Trophoblast cell (in vitro differentiated cells and primary cell): ENCODE measurements at regions not wholly inside any gene's neighbourhood (a gene's known extent, or its start where the extent isn't known, plus 50 kb on each side); places are given as distances from the start of the nearest gene placed in this dataset.

Experiments
- DNase-seq, 2 donors: peaks; one replicate each; pipeline ENCODE4 v3.0.0-alpha.2; 2016
- H2AFZ ChIP-seq: 2 replicates; pipeline ENCODE4 v1.6.1; 2013; ENCODE audit warnings: low read length, moderate library complexity, mild to moderate bottlenecking; ENCODE audit not compliant: insufficient read depth, poor library complexity
- H2AK5ac ChIP-seq: 2 replicates; pipeline ENCODE4 v1.6.1; 2013; ENCODE audit warnings: mild to moderate bottlenecking, low read length
- H2BK120ac ChIP-seq: 2 replicates; pipeline ENCODE4 v1.6.1; 2013; ENCODE audit warnings: low read length, mild to moderate bottlenecking, moderate library complexity; ENCODE audit not compliant: insufficient read depth, poor library complexity
- H2BK12ac ChIP-seq: 2 replicates; pipeline ENCODE4 v1.6.1; 2013; ENCODE audit warnings: mild to moderate bottlenecking, low read length, moderate library complexity
- H2BK5ac ChIP-seq: 2 replicates; pipeline ENCODE4 v1.6.1; 2013; ENCODE audit warnings: low read length, low read depth, moderate library complexity, mild to moderate bottlenecking; ENCODE audit not compliant: poor library complexity
- H3K14ac ChIP-seq: 2 replicates; pipeline ENCODE4 v1.6.1; 2013; ENCODE audit warnings: mild to moderate bottlenecking, low read length
- H3K18ac ChIP-seq: 2 replicates; pipeline ENCODE4 v1.6.1; 2013; ENCODE audit warnings: mild to moderate bottlenecking, low read length
- H3K23ac ChIP-seq: 2 replicates; pipeline ENCODE4 v1.6.1; 2013; ENCODE audit warnings: low read length
- H3K27ac ChIP-seq: 2 replicates; pipeline ENCODE4 v1.5.1; 2013; ENCODE audit warnings: low read depth, mild to moderate bottlenecking, inconsistent platforms, low read length, moderate library complexity
- H3K27me3 ChIP-seq: 2 replicates; pipeline ENCODE4 v1.6.1; 2013; ENCODE audit warnings: inconsistent platforms, mild to moderate bottlenecking, low read length, moderate library complexity; ENCODE audit not compliant: insufficient read depth
- H3K36me3 ChIP-seq, 2 experiments: 1 replicate in 1 of 2; 2 replicates in 1 of 2; pipeline ENCODE4 v1.6.1; 2013; ENCODE audit warnings: low read length in 2 of 2, mild to moderate bottlenecking in 2 of 2, moderate library complexity in 1 of 2; ENCODE audit not compliant: insufficient read depth in 2 of 2, control insufficient read depth in 1 of 2
- H3K4ac ChIP-seq: 2 replicates; pipeline ENCODE4 v1.6.1; 2013; ENCODE audit warnings: low read depth, mild to moderate bottlenecking, low read length, moderate library complexity
- H3K4me1 ChIP-seq, 2 experiments: 1 replicate in 1 of 2; 2 replicates in 1 of 2; pipeline ENCODE4 v1.6.1; 2013; ENCODE audit warnings: low read length in 2 of 2, mild to moderate bottlenecking in 2 of 2, moderate library complexity in 1 of 2; ENCODE audit not compliant: insufficient read depth in 2 of 2, control insufficient read depth in 1 of 2
- H3K4me2 ChIP-seq: 2 replicates; pipeline ENCODE4 v1.6.1; 2013; ENCODE audit warnings: inconsistent platforms, mild to moderate bottlenecking, low read length, moderate library complexity
- H3K4me3 ChIP-seq: 2 replicates; pipeline ENCODE4 v1.5.1; 2013; ENCODE audit warnings: mild to moderate bottlenecking, low read depth, low read length, inconsistent platforms
- H3K79me1 ChIP-seq: one replicate; pipeline ENCODE4 v1.6.1; 2013; ENCODE audit warnings: low read length
- H3K79me2 ChIP-seq: 2 replicates; pipeline ENCODE4 v1.6.1; 2013; ENCODE audit warnings: low read length, mild to moderate bottlenecking; ENCODE audit not compliant: control insufficient read depth, insufficient read depth, poor library complexity
- H3K9ac ChIP-seq: 2 replicates; pipeline ENCODE4 v1.6.1; 2013; ENCODE audit warnings: mild to moderate bottlenecking, low read length
- H3K9me3 ChIP-seq: 2 replicates; pipeline ENCODE4 v1.6.1; 2013; ENCODE audit warnings: low read depth, mild to moderate bottlenecking, control low read depth, inconsistent platforms, low read length; ENCODE audit not compliant: insufficient read depth
- H4K12ac ChIP-seq: 2 replicates; pipeline ENCODE4 v1.6.1; 2013; ENCODE audit warnings: low read depth, mild to moderate bottlenecking, low read length, moderate library complexity
- H4K8ac ChIP-seq: 2 replicates; pipeline ENCODE4 v1.6.1; 2013; ENCODE audit warnings: low read depth, mild to moderate bottlenecking, low read length, moderate library complexity
- H4K91ac ChIP-seq: one replicate; pipeline ENCODE4 v1.6.1; 2013; ENCODE audit warnings: low read depth, mild to moderate bottlenecking, low read length, moderate library complexity
- WGBS: extraction: QIAGEN DNeasy Blood & Tissue Kit; methylation state at CpG from one replicate; pipeline ENCODE4 v1.1.7; 2013; ENCODE audit warnings: missing lambda C conversion rate; ENCODE audit not compliant: insufficient read length, insufficient coverage; ENCODE audit errors: extremely low coverage; 5-methylcytosine and 5-hydroxymethylcytosine counted together

GRCh38 chr16:63363738-63364137 is 1327.5 kb upstream of the CDH8 start:
- no peaks in the 10 kb centered on the region for H3K4me1 ChIP-seq
- no peak overlapping the region for H3K14ac ChIP-seq
- H3K9ac ChIP-seq: no peak overlapping the region
- H2AK5ac ChIP-seq: no peak overlapping the region
- H2BK5ac ChIP-seq: no peak overlapping the region
- no peak overlapping the region for H4K91ac ChIP-seq
- H2BK120ac ChIP-seq: no peak overlapping the region
- H3K4me3 ChIP-seq: no peak overlapping the region
- H3K27me3 ChIP-seq: no peaks in the 10 kb centered on the region
- no peak overlapping the region for H2BK12ac ChIP-seq
- H3K4ac ChIP-seq: no peak overlapping the region
- H3K79me1 ChIP-seq: no peaks in the 10 kb centered on the region
- no peak for DNase-seq
- H3K9me3 ChIP-seq: no peaks in the 10 kb centered on the region
- no peaks in the 10 kb centered on the region for H3K36me3 ChIP-seq
- H3K27ac ChIP-seq: no peak overlapping the region
- no peak overlapping the region for H3K18ac ChIP-seq
- no peak overlapping the region for H4K8ac ChIP-seq
- H3K79me2 ChIP-seq: no peaks in the 10 kb centered on the region
- no peak overlapping the region for H3K4me2 ChIP-seq
- no CpG with 5 or more reads among the region's 4 CpGs for WGBS
- no peak overlapping the region for H4K12ac ChIP-seq
- no peak overlapping the region for H2AFZ ChIP-seq
- no peak overlapping the region for H3K23ac ChIP-seq

- H3K27ac ChIP-seq: no peak overlapping the region
- no CpG with 5 or more reads among the region's 1 CpG for WGBS
- H3K79me1 ChIP-seq: no peaks in the 10 kb centered on the region
- no peak overlapping the region for H3K9ac ChIP-seq
- H2AFZ ChIP-seq: no peak overlapping the region
- no peaks in the 10 kb centered on the region for H3K36me3 ChIP-seq
- H3K14ac ChIP-seq: no peak overlapping the region
- H4K8ac ChIP-seq: no peak overlapping the region
- H4K12ac ChIP-seq: no peak overlapping the region
- H2BK12ac ChIP-seq: no peak overlapping the region
- H3K27me3 ChIP-seq: no peaks in the 10 kb centered on the region
- DNase-seq: peak; percentile 16 to 66
- H3K79me2 ChIP-seq: no peaks in the 10 kb centered on the region
- H2BK5ac ChIP-seq: no peak overlapping the region
- no peaks in the 10 kb centered on the region for H3K9me3 ChIP-seq
- H4K91ac ChIP-seq: no peak overlapping the region
- no peak overlapping the region for H3K18ac ChIP-seq
- H3K4me2 ChIP-seq: no peak overlapping the region
- no peak overlapping the region for H3K23ac ChIP-seq
- H3K4me1 ChIP-seq: no peaks in the 10 kb centered on the region
- H3K4me3 ChIP-seq: no peak overlapping the region
- H2BK120ac ChIP-seq: no peak overlapping the region
- no peak overlapping the region for H3K4ac ChIP-seq
- no peak overlapping the region for H2AK5ac ChIP-seq
Observed at GRCh38 chr16:63361032-63361624, 1324.9 kb upstream of the CDH8 start.

- Histone ChIP-seq H4K12ac (no peak overlapping the region), H3K9me3 (no peaks in the 10 kb centered on the region), H3K36me3 (no peaks in the 10 kb centered on the region), H3K4me3 (no peak overlapping the region), H3K79me2 (no peaks in the 10 kb centered on the region), H3K4me1 (no peaks in the 10 kb centered on the region), H4K8ac (no peak overlapping the region), H3K4ac (no peak overlapping the region), H3K4me2 (no peak overlapping the region), H3K9ac (no peak overlapping the region), H3K27ac (no peak overlapping the region), H2BK5ac (no peak overlapping the region), H3K27me3 (no peaks in the 10 kb centered on the region), H3K23ac (peak overlapping the region; percentile 80), H2BK120ac (no peak overlapping the region), H3K14ac (no peak overlapping the region), H2AFZ (no peak overlapping the region), H4K91ac (no peak overlapping the region), H3K18ac (no peak overlapping the region), H2AK5ac (no peak overlapping the region), H2BK12ac (no peak overlapping the region), H3K79me1 (no peaks in the 10 kb centered on the region)
- no CpG with 5 or more reads among the region's 1 CpG for WGBS
- no peak for DNase-seq
Observed at GRCh38 chr16:63349961-63350360, 1313.7 kb upstream of the CDH8 start.

- H2AK5ac ChIP-seq: no peak overlapping the region
- no peak overlapping the region for H3K4me2 ChIP-seq
- no peak overlapping the region for H3K14ac ChIP-seq
- no peak overlapping the region for H2BK12ac ChIP-seq
- H3K4ac ChIP-seq: no peak overlapping the region
- H3K27me3 ChIP-seq: no peaks in the 10 kb centered on the region
- no peak overlapping the region for H3K23ac ChIP-seq
- H3K4me1 ChIP-seq: no peaks in the 10 kb centered on the region
- H4K8ac ChIP-seq: no peak overlapping the region
- WGBS: no CpG with 5 or more reads among the region's 3 CpGs
- H3K4me3 ChIP-seq: no peak overlapping the region
- no peak overlapping the region for H2BK120ac ChIP-seq
- no peak overlapping the region for H2AFZ ChIP-seq
- no peaks in the 10 kb centered on the region for H3K79me2 ChIP-seq
- H3K27ac ChIP-seq: no peak overlapping the region
- no peak overlapping the region for H2BK5ac ChIP-seq
- no peaks in the 10 kb centered on the region for H3K79me1 ChIP-seq
- H3K9ac ChIP-seq: no peak overlapping the region
- H4K91ac ChIP-seq: no peak overlapping the region
- no peaks in the 10 kb centered on the region for H3K36me3 ChIP-seq
- no peak for DNase-seq
- no peak overlapping the region for H3K18ac ChIP-seq
- no peak overlapping the region for H4K12ac ChIP-seq
- no peaks in the 10 kb centered on the region for H3K9me3 ChIP-seq
Observed at GRCh38 chr16:63346000-63346399, 1309.8 kb upstream of the CDH8 start.
